ENCODE measurements at regions not wholly inside any gene's neighbourhood (a gene's known extent, or its start where the extent isn't known, plus 50 kb on each side); places are given as distances from the start of the nearest gene placed in this dataset.
A peak's percentile ranks its signal among the peaks of the same experiment; 100 is the strongest.

DNA sequence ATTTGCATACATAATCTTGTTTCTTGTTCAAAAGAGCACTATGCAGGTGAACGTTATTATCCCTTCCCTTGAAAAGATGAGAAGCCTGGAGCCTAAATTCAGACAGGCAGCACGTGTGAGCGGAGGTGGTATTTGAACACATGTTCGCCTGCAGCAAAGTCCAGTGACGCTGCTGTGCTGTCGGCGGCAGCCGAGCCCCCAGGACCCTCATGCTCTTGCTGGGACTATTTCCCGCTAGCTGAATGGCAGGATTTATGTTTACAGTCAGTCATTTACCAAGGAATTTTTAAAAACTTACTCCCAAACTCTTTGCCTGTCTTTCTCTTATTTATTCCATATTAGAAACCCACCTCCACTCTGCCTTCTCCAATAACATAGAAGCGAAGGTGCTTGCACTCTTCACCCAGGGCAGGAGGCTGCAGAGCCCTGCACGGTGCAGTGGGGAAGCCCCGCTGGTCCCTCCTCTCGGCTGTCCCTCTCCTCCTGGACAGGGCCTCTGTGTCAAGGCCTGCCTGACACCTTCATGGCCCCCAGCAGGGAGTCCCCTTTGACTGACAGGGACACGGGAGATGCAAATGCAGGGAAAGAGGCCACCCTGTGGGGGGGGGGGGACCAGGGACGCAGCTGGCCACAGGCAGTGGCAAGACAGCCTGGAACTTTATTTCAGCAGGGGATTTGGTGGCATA is 528.5 kb upstream of the B3GAT1 start:
- Histone ChIP-seq H3K36me3 (ENCODE audit: control insufficient read depth in 1 of 2, insufficient read depth in 2 of 2, low read length in 2 of 2) (no peaks in the 10 kb centered on the region), H3K4me3 (replicated peaks in 1 of 2; ENCODE audit: low read depth in 1 of 2, low read length in 2 of 2) (no peak overlapping the region), H3K9ac (ENCODE audit: low read length) (no peak overlapping the region), H3K79me2 (ENCODE audit: insufficient read depth, low read length) (no peaks in the 10 kb centered on the region), H3K4me1 (ENCODE audit: control insufficient read depth in 1 of 2, insufficient read depth in 2 of 2, low read length in 2 of 2) (peaks cover 0 to 2% of the 10 kb centered on the region in 2 experiments; a peak in 1 of 4 replicates), H3K9me2 (ENCODE audit: insufficient read depth) (no peaks in the 10 kb centered on the region), H3K27me3 (ENCODE audit: insufficient read depth, low read length) (no peaks in the 10 kb centered on the region), H4K20me1 (ENCODE audit: insufficient read depth) (no peaks in the 10 kb centered on the region), H2AFZ (ENCODE audit: low read depth, low read length, poor library complexity, severe bottlenecking) (no peak overlapping the region), H3K4me2 (ENCODE audit: low read length) (no peak overlapping the region), H3K9me3 (ENCODE audit: control insufficient read depth in 1 of 2, insufficient read depth in 1 of 2, low read depth in 1 of 2, low read length in 2 of 2) (no peaks in the 10 kb centered on the region), H3K27ac (ENCODE audit: low read depth, low read length) (no peak overlapping the region)
- ChIA-PET POLR2A (interaction anchor here (0.7 kb wide), 1 partner anchor 529 kb away, joined by 3 read pairs; no protein-coding TSS in a partner anchor), RAD21 (ENCODE audit: low non-redundant PET in 1 of 2, low total read pairs in 2 of 2, uncharacterized antibody in 2 of 2, unreplicated experiment in 2 of 2) (no interaction called here), CTCF (interaction anchor here (1.0 to 1.2 kb wide), 2 partner anchors 72 to 79 kb away, joined by 3 to 4 read pairs; no protein-coding TSS in a partner anchor)
- intact Hi-C loops (cut with micrococcal nuclease) = no loop called here
- BruUV-seq (replicated peaks) = no TSS peak
- ATAC-seq (no peak), DNase-seq (ENCODE audit: low read depth, low spot score) (no peak)
- TF ChIP-seq ZFX (IDR thresholded peaks at IDR 0.05) (no peak), ELF1 (IDR thresholded peaks at IDR 0.05; ENCODE audit: borderline replicate concordance, low read depth) (no peak), FOSL1 (IDR thresholded peaks at IDR 0.05; ENCODE audit: low read depth) (no peak), CEBPB (IDR thresholded peaks at IDR 0.05; ENCODE audit: low read depth) (no peak), SIN3A (IDR thresholded peaks at IDR 0.05; ENCODE audit: low read depth) (no peak), YY1 (IDR thresholded peaks at IDR 0.05; ENCODE audit: extremely low read depth, insufficient replicate concordance, low read depth, low read length) (no peak), EGR1 (IDR thresholded peaks at IDR 0.05; ENCODE audit: low read depth) (no peak), RAD21 (IDR thresholded peaks at IDR 0.05; ENCODE audit: low read depth) (no peak), EZH2phosphoT487 (IDR thresholded peaks at IDR 0.05; ENCODE audit: borderline replicate concordance) (no peak), ZNF274 (IDR thresholded peaks at IDR 0.05; ENCODE audit: low read depth, low read length) (no peak)
- TF ChIP-seq, protein P1, sequence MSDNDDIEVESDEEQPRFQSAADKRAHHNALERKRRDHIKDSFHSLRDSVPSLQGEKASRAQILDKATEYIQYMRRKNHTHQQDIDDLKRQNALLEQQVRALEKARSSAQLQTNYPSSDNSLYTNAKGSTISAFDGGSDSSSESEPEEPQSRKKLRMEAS (IDR thresholded peaks at IDR 0.05) = no peak

DNA sequence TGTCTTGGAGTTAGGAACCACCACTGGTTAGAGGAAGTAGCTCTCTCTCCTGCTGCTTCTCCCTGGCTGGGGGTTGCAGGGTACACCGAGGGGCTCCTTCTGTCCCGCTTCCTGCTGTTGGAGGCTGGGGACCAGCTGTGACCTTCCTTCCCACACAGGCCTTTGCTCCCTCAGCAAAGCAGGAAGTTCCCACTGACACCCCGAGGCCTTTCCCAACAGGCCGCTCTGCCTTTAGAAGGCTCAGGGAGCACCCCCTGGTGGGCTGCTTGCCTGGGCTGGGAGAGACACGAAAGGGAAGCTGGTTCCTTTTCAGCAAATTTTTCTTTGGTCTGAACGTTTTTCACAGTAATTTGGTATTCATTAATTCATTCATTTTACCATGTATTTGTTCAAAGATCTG is 527.9 kb upstream of the B3GAT1 start:
- DNase-seq (ENCODE audit: low read depth, low spot score) (no peak), ATAC-seq (peak; percentile 72)
- Histone ChIP-seq H2AFZ (ENCODE audit: low read depth, low read length, poor library complexity, severe bottlenecking) (no peak overlapping the region), H3K27me3 (ENCODE audit: insufficient read depth, low read length) (no peaks in the 10 kb centered on the region), H3K36me3 (ENCODE audit: control insufficient read depth in 1 of 2, insufficient read depth in 2 of 2, low read length in 2 of 2) (no peaks in the 10 kb centered on the region), H3K9ac (ENCODE audit: low read length) (no peak overlapping the region), H3K9me2 (ENCODE audit: insufficient read depth) (no peaks in the 10 kb centered on the region), H3K4me1 (ENCODE audit: control insufficient read depth in 1 of 2, insufficient read depth in 2 of 2, low read length in 2 of 2) (no peaks in the 10 kb centered on the region), H4K20me1 (ENCODE audit: insufficient read depth) (no peaks in the 10 kb centered on the region), H3K4me2 (ENCODE audit: low read length) (no peak overlapping the region), H3K79me2 (ENCODE audit: insufficient read depth, low read length) (no peaks in the 10 kb centered on the region), H3K9me3 (ENCODE audit: control insufficient read depth in 1 of 2, insufficient read depth in 1 of 2, low read depth in 1 of 2, low read length in 2 of 2) (no peaks in the 10 kb centered on the region), H3K27ac (ENCODE audit: low read depth, low read length) (no peak overlapping the region), H3K4me3 (replicated peaks in 1 of 2; ENCODE audit: low read depth in 1 of 2, low read length in 2 of 2) (no peak overlapping the region)
- TF ChIP-seq EGR1 (IDR thresholded peaks at IDR 0.05; ENCODE audit: low read depth) (no peak), RAD21 (IDR thresholded peaks at IDR 0.05; ENCODE audit: low read depth) (peak; percentile 61)
- TF ChIP-seq, protein P2, sequence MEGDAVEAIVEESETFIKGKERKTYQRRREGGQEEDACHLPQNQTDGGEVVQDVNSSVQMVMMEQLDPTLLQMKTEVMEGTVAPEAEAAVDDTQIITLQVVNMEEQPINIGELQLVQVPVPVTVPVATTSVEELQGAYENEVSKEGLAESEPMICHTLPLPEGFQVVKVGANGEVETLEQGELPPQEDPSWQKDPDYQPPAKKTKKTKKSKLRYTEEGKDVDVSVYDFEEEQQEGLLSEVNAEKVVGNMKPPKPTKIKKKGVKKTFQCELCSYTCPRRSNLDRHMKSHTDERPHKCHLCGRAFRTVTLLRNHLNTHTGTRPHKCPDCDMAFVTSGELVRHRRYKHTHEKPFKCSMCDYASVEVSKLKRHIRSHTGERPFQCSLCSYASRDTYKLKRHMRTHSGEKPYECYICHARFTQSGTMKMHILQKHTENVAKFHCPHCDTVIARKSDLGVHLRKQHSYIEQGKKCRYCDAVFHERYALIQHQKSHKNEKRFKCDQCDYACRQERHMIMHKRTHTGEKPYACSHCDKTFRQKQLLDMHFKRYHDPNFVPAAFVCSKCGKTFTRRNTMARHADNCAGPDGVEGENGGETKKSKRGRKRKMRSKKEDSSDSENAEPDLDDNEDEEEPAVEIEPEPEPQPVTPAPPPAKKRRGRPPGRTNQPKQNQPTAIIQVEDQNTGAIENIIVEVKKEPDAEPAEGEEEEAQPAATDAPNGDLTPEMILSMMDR (IDR thresholded peaks at IDR 0.05 in 2 of 3, conservative IDR thresholded peaks at IDR 0.05 in 1 of 3; ENCODE audit: borderline replicate concordance in 1 of 3, insufficient read depth in 1 of 3, low read depth in 2 of 3, low read length in 2 of 3) = peak; percentile 35 to 38 (median 37); a peak in 4 of 6 replicates
- ChIA-PET POLR2A (no interaction called here), CTCF (interaction anchor here (1.0 kb wide), 1 partner anchor 78 kb away, joined by 3 read pairs; no protein-coding TSS in a partner anchor), RAD21 (ENCODE audit: low non-redundant PET in 1 of 2, low total read pairs in 2 of 2, uncharacterized antibody in 2 of 2, unreplicated experiment in 2 of 2) (interaction anchor here in 1 of 2 experiments (0.8 kb wide), 1 partner anchor 72 kb away, joined by 3 read pairs; no protein-coding TSS in a partner anchor)
- intact Hi-C loops (cut with micrococcal nuclease) = no loop called here
- no TSS peak for BruUV-seq (replicated peaks)

Data from HCT116 (cell line).